ENCODE measurements at regions not wholly inside any gene's neighbourhood (a gene's known extent, or its start where the extent isn't known, plus 50 kb on each side); places are given as distances from the start of the nearest gene placed in this dataset.

GRCh38 chr20:24821391-24821790 is 127.7 kb upstream of the CST7 start:
- Mint-ChIP-seq H3K9me3 (peaks cover 0 to 2% (median 0%) of the 10 kb centered on the region in 9 donors), H3K4me3 (no peak overlapping the region), H3K27me3 (no peaks in the 10 kb centered on the region), H3K4me1 (peaks cover 0 to 9% (median 0%) of the 10 kb centered on the region in 4 donors), H3K36me3 (no peaks in the 10 kb centered on the region), H3K27ac (peak overlapping the region in 1 of 10 donors; percentile 26)
- no peak for DNase-seq
- no peak for ATAC-seq
- POLR2A ChIA-PET, result no interaction called here

GRCh38 chr20:24823176-24823784 is 125.8 kb upstream of the CST7 start:
- no peaks in the 10 kb centered on the region for H3K36me3 Mint-ChIP-seq
- no peaks in the 10 kb centered on the region for H3K27me3 Mint-ChIP-seq
- DNase-seq (no peak), ATAC-seq (no peak)
- POLR2A ChIA-PET, result no interaction called here
- H3K9me3 Mint-ChIP-seq, result peaks cover 0 to 2% (median 0%) of the 10 kb centered on the region in 9 donors
- H3K27ac Mint-ChIP-seq, result no peak overlapping the region
- no peaks in the 10 kb centered on the region for H3K4me1 Mint-ChIP-seq
- H3K4me3 Mint-ChIP-seq, result no peak overlapping the region

- ATAC-seq (no peak), DNase-seq (peak in 1 of 10 donors; percentile 11)
- no peaks in the 10 kb centered on the region for H3K4me1 Mint-ChIP-seq
- H3K36me3 Mint-ChIP-seq, result no peaks in the 10 kb centered on the region
- POLR2A ChIA-PET, result no interaction called here
- no peak overlapping the region for H3K4me3 Mint-ChIP-seq
- no peak overlapping the region for H3K27ac Mint-ChIP-seq
- H3K9me3 Mint-ChIP-seq, result no peaks in the 10 kb centered on the region
- no peaks in the 10 kb centered on the region for H3K27me3 Mint-ChIP-seq
Measured at GRCh38 chr20:24823989-24824693, 124.9 kb upstream of the CST7 start.

GRCh38 chr20:24825591-24825990 is 123.5 kb upstream of the CST7 start:
- ATAC-seq, result no peak
- no peak for DNase-seq
- Mint-ChIP-seq H3K4me3 (no peak overlapping the region), H3K27ac (no peak overlapping the region), H3K9me3 (peaks cover 0 to 4% (median 0%) of the 10 kb centered on the region in 9 donors), H3K36me3 (no peaks in the 10 kb centered on the region), H3K27me3 (no peaks in the 10 kb centered on the region), H3K4me1 (no peaks in the 10 kb centered on the region)
- POLR2A ChIA-PET, result no interaction called here

GRCh38 chr20:24827603-24828295 is 121.3 kb upstream of the CST7 start:
- H3K27me3 Mint-ChIP-seq, result no peaks in the 10 kb centered on the region

GRCh38 chr20:24828992-24829648 is 119.9 kb upstream of the CST7 start:
- POLR2A ChIA-PET, result no interaction called here
- no peak for ATAC-seq

More at GRCh38 chr20:24827603-24828295, 121.3 kb upstream of the CST7 start:
- no peak for ATAC-seq
- DNase-seq, result no peak
- Mint-ChIP-seq H3K36me3 (no peaks in the 10 kb centered on the region), H3K4me3 (no peak overlapping the region), H3K27ac (no peak overlapping the region), H3K4me1 (no peaks in the 10 kb centered on the region), H3K9me3 (peaks cover 0 to 5% (median 0%) of the 10 kb centered on the region in 9 donors)
- POLR2A ChIA-PET, result no interaction called here

GRCh38 chr20:24829649-24830370 is 119.3 kb upstream of the CST7 start:
- Mint-ChIP-seq H3K9me3 (peaks cover 0 to 5% (median 0%) of the 10 kb centered on the region in 9 donors), H3K4me3 (no peak overlapping the region), H3K27ac (no peak overlapping the region), H3K4me1 (no peaks in the 10 kb centered on the region), H3K36me3 (no peaks in the 10 kb centered on the region), H3K27me3 (no peaks in the 10 kb centered on the region)
- ATAC-seq (no peak), DNase-seq (no peak)
- POLR2A ChIA-PET, result no interaction called here

More at GRCh38 chr20:24828992-24829648, 119.9 kb upstream of the CST7 start:
- Mint-ChIP-seq H3K4me3 (no peak overlapping the region), H3K4me1 (no peaks in the 10 kb centered on the region), H3K36me3 (no peaks in the 10 kb centered on the region), H3K27ac (no peak overlapping the region), H3K27me3 (no peaks in the 10 kb centered on the region), H3K9me3 (peaks cover 0 to 5% (median 0%) of the 10 kb centered on the region in 9 donors)
- DNase-seq, result no peak

GRCh38 chr20:24830649-24831048 is 118.4 kb upstream of the CST7 start:
- Mint-ChIP-seq H3K9me3 (peaks cover 0 to 5% (median 0%) of the 10 kb centered on the region in 9 donors), H3K36me3 (no peaks in the 10 kb centered on the region), H3K4me3 (no peak overlapping the region), H3K27me3 (no peaks in the 10 kb centered on the region), H3K4me1 (no peaks in the 10 kb centered on the region), H3K27ac (no peak overlapping the region)
- DNase-seq (no peak), ATAC-seq (no peak)
- POLR2A ChIA-PET, result no interaction called here

- Mint-ChIP-seq H3K4me1 (no peaks in the 10 kb centered on the region), H3K36me3 (no peaks in the 10 kb centered on the region), H3K4me3 (no peak overlapping the region), H3K27me3 (no peaks in the 10 kb centered on the region), H3K27ac (no peak overlapping the region), H3K9me3 (peaks cover 0 to 5% (median 0%) of the 10 kb centered on the region in 9 donors)
- DNase-seq (no peak), ATAC-seq (no peak)
- POLR2A ChIA-PET, result no interaction called here
Measured at GRCh38 chr20:24831232-24831631, 117.8 kb upstream of the CST7 start.

- Mint-ChIP-seq H3K4me3 (no peak overlapping the region), H3K27ac (peak overlapping the region in 2 of 10 donors; percentile 22 to 38), H3K36me3 (no peaks in the 10 kb centered on the region), H3K4me1 (no peaks in the 10 kb centered on the region), H3K27me3 (no peaks in the 10 kb centered on the region), H3K9me3 (peaks cover 0 to 5% (median 0%) of the 10 kb centered on the region in 9 donors)
- no peak for ATAC-seq
- POLR2A ChIA-PET, result no interaction called here
- no peak for DNase-seq
Measured at GRCh38 chr20:24832518-24832917, 116.6 kb upstream of the CST7 start.

GRCh38 chr20:24833592-24833991 is 115.5 kb upstream of the CST7 start:
- Mint-ChIP-seq H3K27ac (no peak overlapping the region), H3K36me3 (no peaks in the 10 kb centered on the region), H3K4me3 (no peak overlapping the region), H3K4me1 (no peaks in the 10 kb centered on the region), H3K9me3 (peaks cover 0 to 5% (median 0%) of the 10 kb centered on the region in 9 donors), H3K27me3 (no peaks in the 10 kb centered on the region)
- POLR2A ChIA-PET, result no interaction called here
- ATAC-seq, result no peak
- DNase-seq, result no peak

GRCh38 chr20:24834310-24834709 is 114.8 kb upstream of the CST7 start:
- Mint-ChIP-seq H3K9me3 (peaks cover 0 to 5% (median 0%) of the 10 kb centered on the region in 9 donors), H3K27me3 (no peaks in the 10 kb centered on the region), H3K36me3 (no peaks in the 10 kb centered on the region), H3K4me1 (no peaks in the 10 kb centered on the region), H3K27ac (no peak overlapping the region), H3K4me3 (no peak overlapping the region)
- DNase-seq, result no peak
- POLR2A ChIA-PET, result no interaction called here
- no peak for ATAC-seq

All from naive thymus-derived CD8-positive, alpha-beta T cell (primary cell).